SK-N-SH (cell line): ENCODE measurements at regions not wholly inside any gene's neighbourhood (a gene's known extent, or its start where the extent isn't known, plus 50 kb on each side); places are given as distances from the start of the nearest gene placed in this dataset.

ENCODE experiments used
- CTCF ChIA-PET: fragments of 300-600, 350-600 bp; formaldehyde crosslinking; extraction: SDS; loops from one replicate; lab custom pipeline; 2021; lab: Yijun Ruan, JAX
- POLR2A ChIA-PET: fragments of 350-600 bp; sonication (Branson Sonifier 250); formaldehyde crosslinking; extraction: SDS; loops from one replicate; lab custom pipeline; 2020; ENCODE audit warnings: antibody characterized with exemption, inconsistent platforms; lab: Yijun Ruan, JAX
- DNase-seq: peaks from one replicate; pipeline ENCODE4 v3.0.0; 2012
- H2AFZ ChIP-seq: fragments of 200-600 bp; sonication (generic); 2 replicates; pipeline ENCODE4 v1.8.1; 2016; ENCODE audit warnings: antibody characterized with exemption, mild to moderate bottlenecking, low read depth
- H3F3A ChIP-seq: fragments of 200-600 bp; sonication (generic); replicated peaks from 2 replicates; pipeline ENCODE3; 2016; ENCODE audit warnings: antibody characterized with exemption, mild to moderate bottlenecking; ENCODE audit not compliant: insufficient read depth
- H3K27ac ChIP-seq, 2 experiments: fragments of 200-500 bp in 1 of 2; fragments of 200-600 bp in 1 of 2; sonication (Bioruptor generic) in 1 of 2; sonication (generic), shearing (Covaris generic) in 1 of 2; 2 replicates each; pipeline versions ENCODE4 v1.5.1 to v1.6.1; 2014 to 2016; ENCODE audit warnings: low read depth in 2 of 2, inconsistent platforms in 1 of 2, low read length in 1 of 2, mild to moderate bottlenecking in 1 of 2, mixed read lengths in 1 of 2
- H3K27me3 ChIP-seq: fragments of 200-600 bp; sonication (generic), shearing (Covaris generic); 2 replicates; pipeline ENCODE4 v1.6.1; 2016; ENCODE audit warnings: mixed run types; ENCODE audit not compliant: insufficient read depth
- H3K36me3 ChIP-seq, 2 experiments: fragments of 200-500 bp in 1 of 2; fragments of 200-600 bp in 1 of 2; sonication (Bioruptor generic) in 1 of 2; sonication (generic) in 1 of 2; replicated peaks in 1 of 2; 2 replicates each; pipeline versions ENCODE3 to v1.5.1; 2014 to 2016; ENCODE audit warnings: low read length in 1 of 2, mild to moderate bottlenecking in 1 of 2; ENCODE audit not compliant: insufficient read depth in 2 of 2, control insufficient read depth in 1 of 2
- H3K4me1 ChIP-seq, 2 experiments: fragments of 200-500 bp in 1 of 2; fragments of 200-600 bp in 1 of 2; sonication (Bioruptor generic) in 1 of 2; sonication (generic), shearing (Covaris generic) in 1 of 2; 2 replicates each; pipeline versions ENCODE4 v1.5.1 to v1.6.1; 2014 to 2016; ENCODE audit warnings: low read depth in 1 of 2, low read length in 1 of 2, mixed run types in 1 of 2; ENCODE audit not compliant: insufficient read depth in 2 of 2, control insufficient read depth in 1 of 2
- H3K4me2 ChIP-seq: fragments of 200-600 bp; sonication (generic), shearing (Covaris generic); 2 replicates; pipeline ENCODE4 v1.6.1; 2017; ENCODE audit warnings: mixed run types
- H3K4me3 ChIP-seq, 2 experiments: fragments of 200-500 bp in 1 of 2; fragments of 200-600 bp in 1 of 2; sonication (Bioruptor generic) in 1 of 2; sonication (generic), shearing (Covaris generic) in 1 of 2; 2 replicates each; pipeline versions ENCODE4 v1.5.1 to v1.8.1; 2014 to 2016; ENCODE audit warnings: low read depth in 2 of 2, inconsistent platforms in 1 of 2, low read length in 1 of 2, mild to moderate bottlenecking in 1 of 2, mixed read lengths in 1 of 2, moderate library complexity in 1 of 2
- H3K79me2 ChIP-seq: fragments of 200-600 bp; sonication (generic); 2 replicates; pipeline ENCODE4 v1.8.1; 2017; ENCODE audit warnings: mild to moderate bottlenecking; ENCODE audit not compliant: insufficient read depth
- H3K9ac ChIP-seq: fragments of 200-600 bp; sonication (generic); 2 replicates; pipeline ENCODE4 v1.6.1; 2017; ENCODE audit warnings: mixed run types
- H3K9me2 ChIP-seq: fragments of 200-600 bp; sonication (generic); 2 replicates; pipeline ENCODE4 v1.6.1; 2017; ENCODE audit warnings: mixed run types
- H3K9me3 ChIP-seq: fragments of 200-600 bp; sonication (generic); 2 replicates; pipeline ENCODE4 v1.6.1; 2017; ENCODE audit warnings: mixed run types, mild to moderate bottlenecking, moderate library complexity
- H4K20me1 ChIP-seq: fragments of 200-600 bp; sonication (generic); 2 replicates; pipeline ENCODE4 v1.6.1; 2017; ENCODE audit warnings: mild to moderate bottlenecking, mixed run types; ENCODE audit not compliant: insufficient read depth
- ELF1 ChIP-seq: IDR thresholded peaks from 2 replicates; pipeline ENCODE4 v1.4.0; 2012
- EP300 ChIP-seq, 2 experiments: IDR thresholded peaks; 2 replicates each; pipeline versions ENCODE4 v1.4.0 to v1.6.1; 2012; ENCODE audit warnings: borderline replicate concordance in 1 of 2, low read depth in 1 of 2, low read length in 1 of 2
- FOXM1 ChIP-seq: IDR thresholded peaks from 2 replicates; pipeline ENCODE4 v1.4.0; 2012; ENCODE audit warnings: low read depth, mild to moderate bottlenecking
- GABPA ChIP-seq: IDR thresholded peaks from 2 replicates; pipeline ENCODE4 v1.4.0; 2012; ENCODE audit warnings: low read depth, mild to moderate bottlenecking
- GATA2 ChIP-seq: sonication (generic); formaldehyde crosslinking; IDR thresholded peaks from 2 replicates; pipeline ENCODE4 v1.5.0; 2020; ENCODE audit warnings: mild to moderate bottlenecking, missing genetic modification reagents
- MEF2A ChIP-seq: IDR thresholded peaks from 2 replicates; pipeline ENCODE4 v1.4.0; 2012; ENCODE audit warnings: low read depth, borderline replicate concordance
- MXI1 ChIP-seq: IDR thresholded peaks from 2 replicates; pipeline ENCODE4 v1.6.1; 2012; ENCODE audit warnings: mild to moderate bottlenecking, low read depth, low read length, improper control_type of control experiment
- NFIC ChIP-seq: IDR thresholded peaks from 2 replicates; pipeline ENCODE4 v1.4.0; 2012; ENCODE audit warnings: borderline replicate concordance
- NRF1 ChIP-seq: IDR thresholded peaks from 2 replicates; pipeline ENCODE4 v1.6.1; 2012; ENCODE audit warnings: low read depth, mild to moderate bottlenecking, low read length
- RAD21 ChIP-seq: IDR thresholded peaks from 2 replicates; pipeline ENCODE4 v1.6.1; 2012; ENCODE audit warnings: mild to moderate bottlenecking, low read length
- RFX5 ChIP-seq: IDR thresholded peaks from 2 replicates; pipeline ENCODE4 v1.6.1; 2012; ENCODE audit warnings: mild to moderate bottlenecking, improper control_type of control experiment, low read length
- RXRA ChIP-seq: IDR thresholded peaks from 2 replicates; pipeline ENCODE4 v1.4.0; 2012; ENCODE audit warnings: low read depth, mild to moderate bottlenecking, borderline replicate concordance
- SIN3A ChIP-seq: IDR thresholded peaks from 2 replicates; pipeline ENCODE4 v1.6.1; 2012; ENCODE audit warnings: low read depth, mild to moderate bottlenecking, low read length, moderate library complexity, borderline replicate concordance
- SMC3 ChIP-seq: IDR thresholded peaks from 2 replicates; pipeline ENCODE4 v1.6.1; 2012; ENCODE audit warnings: low read depth, low read length, improper control_type of control experiment
- TAF1 ChIP-seq: IDR thresholded peaks from 2 replicates; pipeline ENCODE4 v1.6.1; 2012; ENCODE audit warnings: low read depth, mild to moderate bottlenecking, low read length, moderate library complexity, borderline replicate concordance
- TEAD4 ChIP-seq: IDR thresholded peaks from 2 replicates; pipeline ENCODE4 v1.4.0; 2012; ENCODE audit warnings: mild to moderate bottlenecking, borderline replicate concordance; ENCODE audit not compliant: insufficient read depth
- YY1 ChIP-seq: IDR thresholded peaks from 2 replicates; pipeline ENCODE4 v1.4.0; 2012; ENCODE audit warnings: low read depth, mild to moderate bottlenecking
- WGBS: methylation state at CpG from one replicate; pipeline ENCODE4 v1.1.6; 2017; ENCODE audit warnings: low lambda C conversion rate; 5-methylcytosine and 5-hydroxymethylcytosine counted together
- TF ChIP-seq, protein P1 (sequence below): IDR thresholded peaks from 2 replicates; pipeline ENCODE4 v1.6.1; 2012; ENCODE audit warnings: mild to moderate bottlenecking, low read depth, low read length, moderate library complexity
- TF ChIP-seq, protein P2 (sequence below): fragments of 150-350 bp; IDR thresholded peaks from 2 replicates; pipeline ENCODE4 v1.6.1; 2016; ENCODE audit warnings: mild to moderate bottlenecking, low read depth, low read length
- TF ChIP-seq, protein P3 (sequence below): fragments of 150-350 bp; IDR thresholded peaks from 2 replicates; pipeline ENCODE4 v1.6.1; 2017; ENCODE audit warnings: antibody characterized with exemption, low read length, low read depth, borderline replicate concordance
- TF ChIP-seq, protein P4 (sequence below): fragments of 200-600 bp; sonication (generic); IDR thresholded peaks from 2 replicates; pipeline ENCODE4 v1.6.1; 2017; ENCODE audit warnings: antibody characterized with exemption, mild to moderate bottlenecking, moderate library complexity

DNA sequence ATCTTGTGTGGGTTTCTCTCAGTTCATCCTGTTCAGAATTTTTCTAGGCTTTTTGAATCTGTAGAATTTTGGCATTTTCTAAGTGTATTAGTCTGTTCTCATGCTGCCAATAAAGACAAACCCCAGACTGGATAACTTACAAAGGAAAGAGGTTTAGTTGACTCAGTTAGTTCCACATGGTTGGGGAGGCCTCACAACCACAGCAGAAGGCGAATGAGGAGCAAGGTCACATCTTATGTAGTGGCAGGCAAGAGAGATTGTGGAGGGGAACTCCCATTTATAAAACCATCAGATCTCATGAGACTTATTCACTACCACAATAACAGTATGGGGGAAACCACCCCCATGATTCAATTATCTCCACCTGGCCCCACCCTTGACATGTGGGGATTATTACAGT lies 199.2 kb downstream of the ST6GAL2 start:
- POLR2A ChIA-PET = no interaction called here
- Histone ChIP-seq H4K20me1 (no peaks in the 10 kb centered on the region), H3K4me1 (no peaks in the 10 kb centered on the region), H3F3A (no peaks in the 10 kb centered on the region), H3K27me3 (no peaks in the 10 kb centered on the region), H3K9me3 (peaks cover 4% of the 10 kb centered on the region; the same call in 1 of the 2 replicates), H3K79me2 (no peaks in the 10 kb centered on the region), H3K4me2 (no peak overlapping the region), H2AFZ (no peak overlapping the region), H3K4me3 (no peak overlapping the region), H3K36me3 (no peaks in the 10 kb centered on the region), H3K9ac (no peak overlapping the region), H3K9me2 (no peaks in the 10 kb centered on the region), H3K27ac (no peak overlapping the region)
- DNase-seq = no peak
- no peak for TF ChIP-seq RFX5
- TF ChIP-seq TAF1 = no peak
- no peak for TF ChIP-seq TEAD4
- TF ChIP-seq YY1 = no peak
- TF ChIP-seq, protein P1, sequence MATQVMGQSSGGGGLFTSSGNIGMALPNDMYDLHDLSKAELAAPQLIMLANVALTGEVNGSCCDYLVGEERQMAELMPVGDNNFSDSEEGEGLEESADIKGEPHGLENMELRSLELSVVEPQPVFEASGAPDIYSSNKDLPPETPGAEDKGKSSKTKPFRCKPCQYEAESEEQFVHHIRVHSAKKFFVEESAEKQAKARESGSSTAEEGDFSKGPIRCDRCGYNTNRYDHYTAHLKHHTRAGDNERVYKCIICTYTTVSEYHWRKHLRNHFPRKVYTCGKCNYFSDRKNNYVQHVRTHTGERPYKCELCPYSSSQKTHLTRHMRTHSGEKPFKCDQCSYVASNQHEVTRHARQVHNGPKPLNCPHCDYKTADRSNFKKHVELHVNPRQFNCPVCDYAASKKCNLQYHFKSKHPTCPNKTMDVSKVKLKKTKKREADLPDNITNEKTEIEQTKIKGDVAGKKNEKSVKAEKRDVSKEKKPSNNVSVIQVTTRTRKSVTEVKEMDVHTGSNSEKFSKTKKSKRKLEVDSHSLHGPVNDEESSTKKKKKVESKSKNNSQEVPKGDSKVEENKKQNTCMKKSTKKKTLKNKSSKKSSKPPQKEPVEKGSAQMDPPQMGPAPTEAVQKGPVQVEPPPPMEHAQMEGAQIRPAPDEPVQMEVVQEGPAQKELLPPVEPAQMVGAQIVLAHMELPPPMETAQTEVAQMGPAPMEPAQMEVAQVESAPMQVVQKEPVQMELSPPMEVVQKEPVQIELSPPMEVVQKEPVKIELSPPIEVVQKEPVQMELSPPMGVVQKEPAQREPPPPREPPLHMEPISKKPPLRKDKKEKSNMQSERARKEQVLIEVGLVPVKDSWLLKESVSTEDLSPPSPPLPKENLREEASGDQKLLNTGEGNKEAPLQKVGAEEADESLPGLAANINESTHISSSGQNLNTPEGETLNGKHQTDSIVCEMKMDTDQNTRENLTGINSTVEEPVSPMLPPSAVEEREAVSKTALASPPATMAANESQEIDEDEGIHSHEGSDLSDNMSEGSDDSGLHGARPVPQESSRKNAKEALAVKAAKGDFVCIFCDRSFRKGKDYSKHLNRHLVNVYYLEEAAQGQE = no peak
- TF ChIP-seq SIN3A = no peak
- TF ChIP-seq, protein P2, sequence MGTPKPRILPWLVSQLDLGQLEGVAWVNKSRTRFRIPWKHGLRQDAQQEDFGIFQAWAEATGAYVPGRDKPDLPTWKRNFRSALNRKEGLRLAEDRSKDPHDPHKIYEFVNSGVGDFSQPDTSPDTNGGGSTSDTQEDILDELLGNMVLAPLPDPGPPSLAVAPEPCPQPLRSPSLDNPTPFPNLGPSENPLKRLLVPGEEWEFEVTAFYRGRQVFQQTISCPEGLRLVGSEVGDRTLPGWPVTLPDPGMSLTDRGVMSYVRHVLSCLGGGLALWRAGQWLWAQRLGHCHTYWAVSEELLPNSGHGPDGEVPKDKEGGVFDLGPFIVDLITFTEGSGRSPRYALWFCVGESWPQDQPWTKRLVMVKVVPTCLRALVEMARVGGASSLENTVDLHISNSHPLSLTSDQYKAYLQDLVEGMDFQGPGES = no peak
- TF ChIP-seq SMC3 = no peak
- TF ChIP-seq GABPA = no peak
- TF ChIP-seq, protein P3, sequence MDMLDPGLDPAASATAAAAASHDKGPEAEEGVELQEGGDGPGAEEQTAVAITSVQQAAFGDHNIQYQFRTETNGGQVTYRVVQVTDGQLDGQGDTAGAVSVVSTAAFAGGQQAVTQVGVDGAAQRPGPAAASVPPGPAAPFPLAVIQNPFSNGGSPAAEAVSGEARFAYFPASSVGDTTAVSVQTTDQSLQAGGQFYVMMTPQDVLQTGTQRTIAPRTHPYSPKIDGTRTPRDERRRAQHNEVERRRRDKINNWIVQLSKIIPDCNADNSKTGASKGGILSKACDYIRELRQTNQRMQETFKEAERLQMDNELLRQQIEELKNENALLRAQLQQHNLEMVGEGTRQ = no peak
- TF ChIP-seq ELF1 = no peak
- CTCF ChIA-PET = no interaction called here
- WGBS = 7% methylated on average over 1 of the region's 1 CpG

DNA sequence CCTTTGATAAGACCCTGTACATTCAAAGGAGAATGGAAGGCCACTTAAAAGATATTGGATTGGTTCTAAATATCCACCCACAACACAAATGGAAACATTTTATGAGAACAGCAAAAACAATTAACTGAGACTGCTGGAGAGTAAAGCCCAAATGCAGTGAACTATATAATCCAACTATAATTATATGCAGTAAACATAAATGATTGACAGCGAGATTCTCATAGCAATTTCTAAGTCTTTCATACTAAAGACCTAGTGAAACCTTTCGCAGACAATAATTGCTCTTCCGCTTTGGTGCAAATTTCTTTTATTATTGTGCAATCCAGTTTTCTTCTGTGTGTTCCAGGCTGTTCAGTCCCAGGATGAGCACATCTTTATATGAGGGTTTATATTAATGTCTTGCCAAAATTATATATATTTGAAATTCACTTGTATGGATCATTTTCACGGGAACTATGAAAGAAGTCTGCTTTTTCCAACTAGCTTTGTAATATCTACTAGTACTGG lies 190.9 kb downstream of the ST6GAL2 start:
- Histone ChIP-seq H3K4me2 (no peak overlapping the region), H3F3A (no peaks in the 10 kb centered on the region), H3K36me3 (no peaks in the 10 kb centered on the region), H3K4me3 (no peak overlapping the region), H3K9me3 (no peaks in the 10 kb centered on the region), H3K9ac (no peak overlapping the region), H3K27me3 (no peaks in the 10 kb centered on the region), H2AFZ (no peak overlapping the region), H4K20me1 (no peaks in the 10 kb centered on the region), H3K4me1 (no peaks in the 10 kb centered on the region), H3K9me2 (no peaks in the 10 kb centered on the region), H3K27ac (no peak overlapping the region)
- DNase-seq = no peak
- WGBS = 49% methylated on average over 4 of the region's 4 CpGs
- CTCF ChIA-PET = no interaction called here
- TF ChIP-seq EP300 (IDR thresholded peaks at IDR 0.05; ENCODE audit: borderline replicate concordance in 1 of 2, low read depth in 1 of 2, low read length in 1 of 2) = no peak
- TF ChIP-seq MEF2A = no peak
- TF ChIP-seq, protein P4, sequence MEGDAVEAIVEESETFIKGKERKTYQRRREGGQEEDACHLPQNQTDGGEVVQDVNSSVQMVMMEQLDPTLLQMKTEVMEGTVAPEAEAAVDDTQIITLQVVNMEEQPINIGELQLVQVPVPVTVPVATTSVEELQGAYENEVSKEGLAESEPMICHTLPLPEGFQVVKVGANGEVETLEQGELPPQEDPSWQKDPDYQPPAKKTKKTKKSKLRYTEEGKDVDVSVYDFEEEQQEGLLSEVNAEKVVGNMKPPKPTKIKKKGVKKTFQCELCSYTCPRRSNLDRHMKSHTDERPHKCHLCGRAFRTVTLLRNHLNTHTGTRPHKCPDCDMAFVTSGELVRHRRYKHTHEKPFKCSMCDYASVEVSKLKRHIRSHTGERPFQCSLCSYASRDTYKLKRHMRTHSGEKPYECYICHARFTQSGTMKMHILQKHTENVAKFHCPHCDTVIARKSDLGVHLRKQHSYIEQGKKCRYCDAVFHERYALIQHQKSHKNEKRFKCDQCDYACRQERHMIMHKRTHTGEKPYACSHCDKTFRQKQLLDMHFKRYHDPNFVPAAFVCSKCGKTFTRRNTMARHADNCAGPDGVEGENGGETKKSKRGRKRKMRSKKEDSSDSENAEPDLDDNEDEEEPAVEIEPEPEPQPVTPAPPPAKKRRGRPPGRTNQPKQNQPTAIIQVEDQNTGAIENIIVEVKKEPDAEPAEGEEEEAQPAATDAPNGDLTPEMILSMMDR = no peak
- no peak for TF ChIP-seq RXRA
- TF ChIP-seq RAD21 = no peak
- TF ChIP-seq TAF1 = no peak
- TF ChIP-seq FOXM1 = no peak
- TF ChIP-seq NRF1 = no peak
- TF ChIP-seq, protein P2 = no peak
- no peak for TF ChIP-seq GATA2
- no peak for TF ChIP-seq MXI1
- TF ChIP-seq GABPA = no peak
- no peak for TF ChIP-seq NFIC
- TF ChIP-seq, all 33 proteins: peak for 0
- POLR2A ChIA-PET = no interaction called here
- H3K79me2 ChIP-seq = no peaks in the 10 kb centered on the region
